Non-pigmented ciliary epithelial cell (primary cell): ENCODE measurements at regions not wholly inside any gene's neighbourhood (a gene's known extent, or its start where the extent isn't known, plus 50 kb on each side); places are given as distances from the start of the nearest gene placed in this dataset.

Source experiments
- DNase-seq: peaks from one replicate; pipeline ENCODE4 v3.0.0-alpha.2; 2010; ENCODE audit warnings: low read depth

- no peak for DNase-seq
These were observed 91.7 kb upstream of the TGIF1 start for GRCh38 chr18:3358310-3358709.

- no peak for DNase-seq
These were observed 89.8 kb upstream of the TGIF1 start for GRCh38 chr18:3360211-3360610.

DNA sequence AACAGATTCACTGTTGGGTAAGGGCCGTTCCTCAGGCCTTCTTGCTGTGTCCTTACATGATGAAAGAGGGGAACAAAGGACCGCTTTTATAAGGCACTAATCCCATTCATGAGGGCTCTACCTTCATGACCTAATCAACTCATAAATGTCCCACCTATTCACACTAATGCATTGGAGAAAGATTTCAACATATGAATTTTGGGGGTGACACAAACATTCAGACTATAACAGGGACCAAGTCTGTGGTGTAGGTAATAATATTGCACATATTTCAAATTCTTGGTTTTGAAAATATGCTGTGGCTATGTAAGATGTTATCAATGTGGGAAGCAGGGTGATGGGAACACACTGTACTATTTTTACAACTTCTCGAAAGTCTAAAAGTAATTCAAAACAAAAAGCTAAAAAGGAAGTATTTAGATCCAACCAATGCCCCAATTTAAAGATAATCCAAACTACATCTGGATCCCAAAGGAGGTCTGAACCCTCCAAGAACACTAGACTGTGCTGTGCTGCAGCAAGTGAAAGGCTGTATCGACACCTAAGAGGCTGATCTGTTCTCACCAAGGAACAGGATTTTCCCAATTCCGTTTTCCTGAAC lies 82.4 kb upstream of the TGIF1 start:
- DNase-seq: no peak

- DNase-seq: no peak
These were observed 81.8 kb upstream of the TGIF1 start for GRCh38 chr18:3368193-3368592.

DNA sequence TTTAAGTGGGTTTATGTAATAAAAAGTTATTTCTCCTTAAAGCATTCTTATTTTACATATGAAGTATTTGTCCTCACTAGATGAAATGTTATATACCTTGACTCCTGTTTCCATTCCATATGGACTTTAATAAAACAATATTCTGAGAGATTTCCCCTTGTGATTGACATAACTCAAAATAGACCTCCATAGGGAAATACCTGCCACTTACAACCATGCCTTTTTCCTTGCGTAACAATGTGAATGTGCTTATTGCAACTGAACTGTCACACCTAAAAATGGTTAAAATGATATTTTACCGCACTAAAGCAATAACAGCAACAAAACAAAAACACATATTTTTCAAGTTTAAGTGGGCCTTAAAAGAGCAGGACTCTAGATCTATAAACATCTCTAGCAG lies 70.3 kb upstream of the TGIF1 start:
- DNase-seq: no peak

GRCh38 chr18:3380384-3380961 lies 69.5 kb upstream of the TGIF1 start:
- DNase-seq: no peak

DNA sequence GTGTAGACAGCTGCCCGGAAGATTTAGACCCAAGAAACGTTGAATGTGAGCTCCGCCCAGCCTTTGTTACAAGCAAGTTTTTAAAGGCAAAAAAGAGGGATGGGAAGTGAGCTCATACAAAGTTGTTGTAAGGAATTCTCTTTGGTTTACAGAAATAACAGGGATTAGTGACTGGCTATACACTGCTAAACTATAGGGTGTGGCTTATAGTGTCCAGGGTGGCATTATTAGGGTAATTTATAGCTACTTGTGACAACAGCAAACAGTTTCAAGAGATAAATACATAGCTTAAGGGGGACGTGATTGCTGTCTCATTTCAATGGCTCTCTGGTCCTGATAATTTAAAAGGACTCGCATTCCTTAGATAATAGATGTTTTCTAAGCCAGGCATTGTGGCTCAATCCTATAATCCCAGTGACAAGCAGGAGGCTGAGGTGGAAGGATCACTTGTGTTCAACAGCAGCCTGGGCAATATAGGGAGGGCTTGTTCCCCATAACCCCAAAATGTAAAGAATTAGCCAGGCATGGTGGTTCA lies 66.5 kb upstream of the TGIF1 start:
- no peak for DNase-seq

DNA sequence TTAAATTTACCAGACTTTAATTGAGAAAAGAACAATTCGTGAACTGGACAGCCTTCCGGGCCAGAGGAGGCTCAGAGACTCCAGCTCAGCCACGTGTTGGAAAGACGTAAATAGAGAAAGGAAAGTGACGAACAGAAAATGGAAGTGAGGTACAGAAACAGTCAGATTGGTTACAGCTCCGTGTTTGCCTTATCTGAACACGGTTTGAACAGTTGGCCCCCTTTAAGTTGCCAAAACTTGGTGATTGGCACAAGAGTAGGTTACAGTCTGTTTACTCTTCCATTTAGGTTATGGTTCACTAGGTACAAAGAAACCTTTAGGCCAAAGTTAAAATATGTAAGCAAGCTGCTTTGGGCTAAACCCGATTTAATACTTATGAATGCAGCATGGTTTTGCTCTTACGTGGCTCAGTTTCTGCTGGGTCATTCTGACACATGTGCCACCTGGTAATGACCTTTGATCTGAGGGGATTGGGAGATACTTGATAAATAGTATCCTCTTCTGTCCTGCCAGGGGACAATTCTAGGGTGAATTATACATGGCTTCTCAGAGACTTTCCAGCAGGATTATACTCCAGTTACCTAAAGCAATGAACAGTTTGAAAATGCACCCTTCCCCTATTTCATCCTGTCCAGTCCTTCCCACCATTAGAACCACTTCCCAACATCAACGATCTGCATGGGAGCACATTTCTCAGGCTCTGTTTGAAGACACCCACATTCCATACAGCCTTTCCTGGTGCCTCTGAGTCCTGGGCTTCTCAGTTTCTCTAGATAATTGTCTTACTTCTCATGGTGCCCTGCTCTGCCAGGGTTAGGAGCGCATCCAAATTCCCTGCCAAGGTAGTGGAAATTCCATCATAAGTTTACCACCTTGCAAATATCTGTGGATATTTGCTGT lies 65.1 kb upstream of the TGIF1 start:
- DNase-seq: no peak

- no peak for DNase-seq
These were observed 61.6 kb upstream of the TGIF1 start for GRCh38 chr18:3388323-3388722.

GRCh38 chr18:3388980-3389379 lies 61.0 kb upstream of the TGIF1 start:
- no peak for DNase-seq

- no peak for DNase-seq
These were observed 60.0 kb upstream of the TGIF1 start for GRCh38 chr18:3389977-3390376.

DNA sequence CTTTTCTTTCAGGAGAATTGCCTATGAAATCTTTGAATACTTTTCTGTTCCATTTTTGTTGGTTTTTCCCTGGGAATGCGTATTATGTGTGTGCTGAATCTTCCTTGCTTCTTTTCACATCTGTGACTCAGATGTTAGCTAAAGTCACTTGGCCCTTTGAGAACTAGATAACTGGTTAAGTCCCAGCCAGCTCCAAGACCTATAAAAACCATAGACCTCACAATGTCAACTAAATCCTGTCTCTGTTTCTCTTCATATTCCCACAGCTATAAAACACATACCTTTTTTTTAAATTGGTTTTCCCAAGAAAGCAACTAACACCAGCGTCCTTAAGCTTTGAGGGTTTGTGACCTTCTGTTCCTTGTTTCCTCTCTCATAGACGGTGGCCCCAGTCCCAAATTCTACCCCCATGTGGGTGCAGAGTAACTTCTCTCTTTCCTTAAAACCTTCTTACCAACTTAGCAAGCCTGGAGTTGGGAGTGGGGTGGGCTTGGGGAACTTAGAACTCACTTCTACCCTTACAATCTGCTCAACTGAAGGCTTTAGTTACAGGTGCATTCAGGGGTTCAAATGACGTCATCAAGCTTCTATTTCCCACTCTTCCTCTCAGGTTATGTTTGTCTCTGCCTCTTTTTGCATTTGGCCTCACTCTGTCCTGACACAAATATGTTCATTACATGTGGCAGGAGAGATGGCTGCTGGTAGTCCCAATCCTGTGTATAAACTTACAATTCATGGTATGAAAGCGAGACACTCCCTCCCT lies 58.1 kb upstream of the TGIF1 start:
- no peak for DNase-seq

GRCh38 chr18:3392467-3392855 lies 57.5 kb upstream of the TGIF1 start:
- DNase-seq: no peak

- DNase-seq: no peak
These were observed 55.3 kb upstream of the TGIF1 start for GRCh38 chr18:3394648-3395047.

- DNase-seq: no peak
These were observed 54.5 kb upstream of the TGIF1 start for GRCh38 chr18:3395466-3395865.

DNA sequence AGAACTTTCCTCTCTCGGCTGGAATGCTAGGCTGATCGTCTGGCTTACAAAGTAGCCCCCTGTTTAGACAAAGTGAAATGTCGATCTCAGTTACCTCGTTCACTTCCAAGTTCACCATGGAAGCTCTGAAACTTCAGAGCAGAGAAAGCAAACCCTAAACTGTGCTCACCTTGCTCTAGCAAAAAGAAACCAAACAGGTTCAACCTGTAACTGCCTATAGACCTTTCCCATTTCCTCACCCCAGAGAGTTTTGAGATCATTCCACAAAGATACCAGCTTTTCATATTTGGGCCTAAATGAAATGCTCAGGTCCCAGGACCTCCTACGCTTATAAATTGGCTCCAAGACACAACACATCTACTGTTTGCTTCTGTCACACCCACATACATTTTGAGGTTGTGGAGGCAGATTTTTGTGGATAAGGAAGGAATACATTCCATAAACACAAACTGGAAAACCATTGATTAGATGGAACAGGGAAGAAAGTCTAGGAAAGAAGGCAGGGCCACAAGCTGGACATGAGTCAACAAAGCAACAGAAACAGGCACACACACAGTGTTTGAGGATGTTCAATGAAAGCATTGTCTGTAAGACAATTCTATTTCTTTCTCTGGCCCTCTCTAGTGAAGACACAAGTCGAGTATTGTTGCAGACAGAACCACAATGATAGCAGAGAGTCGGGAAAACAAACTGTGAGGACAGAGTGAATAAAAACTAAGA lies 52.8 kb upstream of the TGIF1 start:
- no peak for DNase-seq

DNA sequence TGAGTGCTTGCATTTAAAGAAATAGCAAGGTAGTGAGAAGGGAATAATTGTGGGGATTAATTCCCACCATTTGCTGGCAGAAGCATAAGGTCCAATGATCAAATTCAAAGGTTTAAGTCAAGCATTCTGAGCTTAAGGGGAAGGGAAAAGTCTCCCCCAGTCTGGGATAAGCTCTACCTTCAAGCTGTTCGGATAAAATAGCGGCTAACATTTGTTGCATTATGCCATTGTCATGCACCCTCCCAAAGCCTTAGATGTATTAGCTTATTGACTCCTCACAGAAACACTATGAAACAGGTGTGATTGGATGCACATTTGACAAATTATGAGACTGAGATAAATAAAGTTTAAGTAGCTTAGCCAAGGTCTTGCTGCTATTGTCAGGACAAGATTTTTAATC lies 52.2 kb upstream of the TGIF1 start:
- no peak for DNase-seq
